WTC11 (cell line): ENCODE measurements at regions not wholly inside any gene's neighbourhood (a gene's known extent, or its start where the extent isn't known, plus 50 kb on each side); places are given as distances from the start of the nearest gene placed in this dataset.
"Not testable (repeated sequence)": the region's sequence is repeated elsewhere in the genome, so short reads cannot be mapped to it uniquely, and the experiment has no call there.

Experiments
- ATAC-seq: fragments of 200-7000 bp; cut with Tn5 transposase; 2 replicates; pipeline ENCODE4 v1.10.0; 2021; ENCODE audit warnings: mild to moderate bottlenecking, moderate library complexity
- CTCF ChIA-PET: fragments of 300-600 bp; sonication (Branson Sonifier 250); formaldehyde crosslinking; loops from one replicate; lab custom pipeline; 2021; ENCODE audit warnings: antibody characterized with exemption; lab: Charles Lee
- POLR2A ChIA-PET: fragments of 350-600 bp; sonication (Branson Sonifier 250); formaldehyde crosslinking; loops from one replicate; lab custom pipeline; 2021; ENCODE audit warnings: antibody characterized with exemption; lab: Charles Lee
- DNase-seq: peaks from one replicate; pipeline ENCODE4 v3.0.0; 2021; ENCODE audit warnings: low spot score
- H3K27ac Mint-ChIP-seq: 2 replicates; pipeline ENCODE4 v1.8.0; 2021; ENCODE audit warnings: mixed read lengths
- H3K27me3 Mint-ChIP-seq: 2 replicates; pipeline ENCODE4 v1.8.0; 2021; ENCODE audit warnings: low read depth, mild to moderate bottlenecking, moderate library complexity, mixed read lengths
- H3K36me3 Mint-ChIP-seq: 2 replicates; pipeline ENCODE4 v1.8.0; 2021; ENCODE audit warnings: mixed read lengths
- H3K4me1 Mint-ChIP-seq: 2 replicates; pipeline ENCODE4 v1.8.0; 2022; ENCODE audit warnings: mixed read lengths
- H3K4me3 Mint-ChIP-seq: 2 replicates; pipeline ENCODE4 v1.8.0; 2021; ENCODE audit warnings: mild to moderate bottlenecking, moderate library complexity, mixed read lengths
- H3K9me3 Mint-ChIP-seq: 2 replicates; pipeline ENCODE4 v1.8.0; 2021; ENCODE audit warnings: mixed read lengths
- AFF4 ChIP-seq: sonication (generic); formaldehyde crosslinking; IDR thresholded peaks from 2 replicates; pipeline ENCODE4 v1.8.1; 2023; ENCODE audit warnings: mild to moderate bottlenecking, missing genetic modification reagents, borderline replicate concordance
- CBFB ChIP-seq: sonication (generic); formaldehyde crosslinking; IDR thresholded peaks from 2 replicates; pipeline ENCODE4 v1.8.1; 2022; ENCODE audit warnings: mild to moderate bottlenecking, low read depth, missing genetic modification reagents
- CREB1 ChIP-seq: sonication (generic); formaldehyde crosslinking; IDR thresholded peaks from 2 replicates; pipeline ENCODE4 v1.8.0; 2023; ENCODE audit warnings: mild to moderate bottlenecking, missing genetic modification reagents
- ELF4 ChIP-seq: sonication (generic); formaldehyde crosslinking; IDR thresholded peaks from 2 replicates; pipeline ENCODE4 v1.8.1; 2022; ENCODE audit warnings: low read depth, mild to moderate bottlenecking, moderate library complexity, missing genetic modification reagents
- ETV6 ChIP-seq: sonication (generic); formaldehyde crosslinking; IDR thresholded peaks from 2 replicates; pipeline ENCODE4 v1.8.1; 2022; ENCODE audit warnings: mild to moderate bottlenecking, missing genetic modification reagents
- FOXK1 ChIP-seq: sonication (generic); formaldehyde crosslinking; IDR thresholded peaks from 2 replicates; pipeline ENCODE4 v1.8.0; 2022; ENCODE audit warnings: mild to moderate bottlenecking, moderate library complexity, missing genetic modification reagents
- GABPB1 ChIP-seq: sonication (generic); formaldehyde crosslinking; IDR thresholded peaks from 2 replicates; pipeline ENCODE4 v1.8.1; 2023; ENCODE audit warnings: mild to moderate bottlenecking, missing genetic modification reagents
- JAZF1 ChIP-seq: fragments of 250-450 bp; sonication (Bioruptor Pico); IDR thresholded peaks from 2 replicates; pipeline ENCODE4 v1.9.0; 2021; ENCODE audit warnings: moderate library complexity, mild to moderate bottlenecking, inconsistent platforms
- NFYB ChIP-seq: sonication (generic); formaldehyde crosslinking; conservative IDR thresholded peaks from 2 replicates; pipeline ENCODE4 v1.8.0; 2022; ENCODE audit warnings: low read depth, missing genetic modification reagents
- NR1H2 ChIP-seq: sonication (generic); formaldehyde crosslinking; IDR thresholded peaks from 2 replicates; pipeline ENCODE4 v1.9.0; 2021; ENCODE audit warnings: mild to moderate bottlenecking, moderate library complexity, missing genetic modification reagents
- PREB ChIP-seq: sonication (generic); formaldehyde crosslinking; IDR thresholded peaks from 2 replicates; pipeline ENCODE4 v1.8.1; 2022; ENCODE audit warnings: mild to moderate bottlenecking, missing genetic modification reagents, moderate library complexity, borderline replicate concordance
- SOX15 ChIP-seq: fragments of 250-450 bp; sonication (Bioruptor Pico); IDR thresholded peaks from 2 replicates; pipeline ENCODE4 v1.9.0; 2021; ENCODE audit warnings: mild to moderate bottlenecking
- TCF7 ChIP-seq: sonication (generic); formaldehyde crosslinking; IDR thresholded peaks from 2 replicates; pipeline ENCODE4 v1.8.0; 2022; ENCODE audit warnings: mild to moderate bottlenecking, low read depth, missing genetic modification reagents, moderate library complexity
- ZNF263 ChIP-seq: sonication (generic); formaldehyde crosslinking; IDR thresholded peaks from 2 replicates; pipeline ENCODE4 v1.8.1; 2022; ENCODE audit warnings: low read depth, mild to moderate bottlenecking, moderate library complexity, missing genetic modification reagents
- ZNF532 ChIP-seq: fragments of 250-450 bp; sonication (Bioruptor Pico); IDR thresholded peaks from 2 replicates; pipeline ENCODE4 v1.9.0; 2021; ENCODE audit warnings: mild to moderate bottlenecking, borderline replicate concordance
- TF ChIP-seq, protein P1 (sequence below): fragments of 250-450 bp; sonication (Bioruptor Pico); IDR thresholded peaks from 2 replicates; pipeline ENCODE4 v1.9.0; 2021; ENCODE audit warnings: mild to moderate bottlenecking

- H3K9me3 Mint-ChIP-seq, H3K4me3 Mint-ChIP-seq, H3K36me3 Mint-ChIP-seq, H3K27me3 Mint-ChIP-seq, DNase-seq, POLR2A ChIA-PET, H3K4me1 Mint-ChIP-seq, H3K27ac Mint-ChIP-seq, ATAC-seq, CTCF ChIA-PET: not testable (repeated sequence)
Observed at GRCh38 chr2:131636704-131637308, 109.1 kb downstream of the CCDC74A start.

- H3K9me3 Mint-ChIP-seq, H3K4me3 Mint-ChIP-seq, H3K27ac Mint-ChIP-seq, POLR2A ChIA-PET, ATAC-seq, H3K27me3 Mint-ChIP-seq, H3K36me3 Mint-ChIP-seq, H3K4me1 Mint-ChIP-seq, DNase-seq: not testable (repeated sequence)
- CTCF ChIA-PET, result interaction anchor here (0.9 kb wide), 1 partner anchor 33 kb away, joined by 3 read pairs; no protein-coding TSS in a partner anchor
Observed at GRCh38 chr2:131639001-131639620, 111.4 kb downstream of the CCDC74A start.

DNA sequence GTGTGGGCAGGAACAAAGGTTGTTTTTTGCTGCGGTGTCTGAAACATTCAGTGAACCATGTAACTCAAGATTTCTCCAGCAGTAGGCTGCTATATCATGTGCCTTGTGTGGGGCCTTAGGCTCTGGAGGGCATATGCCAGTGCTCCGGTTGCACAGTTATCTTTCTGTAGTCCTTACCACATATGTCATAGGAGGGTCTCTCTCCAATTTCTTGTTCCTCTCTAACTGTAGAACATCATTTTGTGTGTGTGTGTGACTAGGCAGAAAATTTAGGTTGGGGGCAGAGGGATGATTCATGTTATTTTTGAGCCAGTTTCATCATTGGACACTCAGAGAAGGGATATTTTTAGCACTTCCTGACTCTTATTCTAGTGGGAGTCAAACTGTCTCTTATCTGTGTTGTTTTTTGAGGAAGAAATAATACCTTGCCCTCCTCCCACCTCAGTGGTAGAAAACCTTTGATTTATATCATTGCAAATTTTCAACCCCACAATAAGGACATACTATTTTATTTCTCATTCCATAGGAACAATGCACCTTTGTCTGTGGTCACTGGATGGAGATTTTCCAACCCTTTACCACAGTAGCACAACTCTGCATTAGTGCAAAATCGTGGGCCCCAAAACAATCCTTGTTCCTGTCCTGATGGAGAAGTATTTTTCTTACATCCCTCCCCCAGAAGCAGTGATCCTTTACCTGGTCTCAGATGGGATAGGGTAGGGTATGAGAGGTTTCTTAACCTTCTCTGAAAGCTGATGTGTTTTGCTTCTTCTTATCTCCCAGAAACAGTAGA, 113.9 kb downstream of the CCDC74A start:
- ChIA-PET CTCF (no interaction called here), POLR2A (no interaction called here)
- Mint-ChIP-seq H3K36me3 (no peaks in the 10 kb centered on the region), H3K4me3 (no peak overlapping the region), H3K4me1 (no peaks in the 10 kb centered on the region), H3K9me3 (no peaks in the 10 kb centered on the region; the same call in none of the 2 replicates), H3K27ac (no peak overlapping the region), H3K27me3 (peaks cover 7% of the 10 kb centered on the region)
- DNase-seq, result no peak
- ATAC-seq, result no peak
- TF ChIP-seq ZNF263 (no peak), NFYB (CRISPR knock-in tag) (no peak), ELF4 (CRISPR knock-in tag) (no peak), AFF4 (CRISPR knock-in tag) (no peak), FOXK1 (CRISPR knock-in tag) (no peak), GABPB1 (CRISPR knock-in tag) (no peak), SOX15 (no peak), NR1H2 (CRISPR knock-in tag) (no peak), PREB (CRISPR knock-in tag) (no peak), CBFB (CRISPR knock-in tag) (no peak), TCF7 (no peak), ETV6 (CRISPR knock-in tag) (no peak), ZNF532 (CRISPR knock-in tag) (no peak), CREB1 (CRISPR knock-in tag) (no peak), JAZF1 (CRISPR knock-in tag) (no peak)
- TF ChIP-seq, protein P1, sequence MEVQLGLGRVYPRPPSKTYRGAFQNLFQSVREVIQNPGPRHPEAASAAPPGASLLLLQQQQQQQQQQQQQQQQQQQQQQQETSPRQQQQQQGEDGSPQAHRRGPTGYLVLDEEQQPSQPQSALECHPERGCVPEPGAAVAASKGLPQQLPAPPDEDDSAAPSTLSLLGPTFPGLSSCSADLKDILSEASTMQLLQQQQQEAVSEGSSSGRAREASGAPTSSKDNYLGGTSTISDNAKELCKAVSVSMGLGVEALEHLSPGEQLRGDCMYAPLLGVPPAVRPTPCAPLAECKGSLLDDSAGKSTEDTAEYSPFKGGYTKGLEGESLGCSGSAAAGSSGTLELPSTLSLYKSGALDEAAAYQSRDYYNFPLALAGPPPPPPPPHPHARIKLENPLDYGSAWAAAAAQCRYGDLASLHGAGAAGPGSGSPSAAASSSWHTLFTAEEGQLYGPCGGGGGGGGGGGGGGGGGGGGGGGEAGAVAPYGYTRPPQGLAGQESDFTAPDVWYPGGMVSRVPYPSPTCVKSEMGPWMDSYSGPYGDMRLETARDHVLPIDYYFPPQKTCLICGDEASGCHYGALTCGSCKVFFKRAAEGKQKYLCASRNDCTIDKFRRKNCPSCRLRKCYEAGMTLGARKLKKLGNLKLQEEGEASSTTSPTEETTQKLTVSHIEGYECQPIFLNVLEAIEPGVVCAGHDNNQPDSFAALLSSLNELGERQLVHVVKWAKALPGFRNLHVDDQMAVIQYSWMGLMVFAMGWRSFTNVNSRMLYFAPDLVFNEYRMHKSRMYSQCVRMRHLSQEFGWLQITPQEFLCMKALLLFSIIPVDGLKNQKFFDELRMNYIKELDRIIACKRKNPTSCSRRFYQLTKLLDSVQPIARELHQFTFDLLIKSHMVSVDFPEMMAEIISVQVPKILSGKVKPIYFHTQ (CRISPR knock-in tag), result no peak
